H9 (cell line): ENCODE measurements at regions not wholly inside any gene's neighbourhood (a gene's known extent, or its start where the extent isn't known, plus 50 kb on each side); places are given as distances from the start of the nearest gene placed in this dataset.

ENCODE experiments used
- DNase-seq: peaks from one replicate; pipeline ENCODE4 v3.0.0-alpha.2; 2017
- H2AFZ ChIP-seq: one replicate; pipeline ENCODE4 v1.6.1; 2013; ENCODE audit warnings: mild to moderate bottlenecking, low read length, control low read depth, moderate library complexity
- H2AK5ac ChIP-seq: 2 replicates; pipeline ENCODE4 v1.6.1; 2013; ENCODE audit warnings: low read length, control low read depth, mixed read lengths; ENCODE audit not compliant: insufficient read length
- H2BK120ac ChIP-seq: one replicate; pipeline ENCODE4 v1.6.1; 2013; ENCODE audit warnings: low read depth, mild to moderate bottlenecking, low read length, control low read depth, inconsistent platforms; ENCODE audit not compliant: poor library complexity, severe bottlenecking
- H2BK12ac ChIP-seq: 2 replicates; pipeline ENCODE4 v1.6.1; 2013; ENCODE audit warnings: low read length, control low read depth, mixed read lengths, low read depth; ENCODE audit not compliant: insufficient read length
- H2BK15ac ChIP-seq: 2 replicates; pipeline ENCODE4 v1.6.1; 2013; ENCODE audit warnings: low read depth, low read length, control low read depth
- H2BK20ac ChIP-seq: one replicate; pipeline ENCODE4 v1.6.1; 2013; ENCODE audit warnings: low read depth, mild to moderate bottlenecking, low read length, control low read depth, inconsistent platforms; ENCODE audit not compliant: poor library complexity, severe bottlenecking
- H2BK5ac ChIP-seq: 2 replicates; pipeline ENCODE4 v1.6.1; 2013; ENCODE audit warnings: low read length, control low read depth, mixed read lengths; ENCODE audit not compliant: insufficient read length
- H3K14ac ChIP-seq: 2 replicates; pipeline ENCODE4 v1.6.1; 2013; ENCODE audit warnings: low read length, control low read depth; ENCODE audit not compliant: insufficient read depth
- H3K18ac ChIP-seq: 2 replicates; pipeline ENCODE4 v1.6.1; 2013; ENCODE audit warnings: low read depth, mild to moderate bottlenecking, mixed read lengths, low read length, control low read depth; ENCODE audit not compliant: insufficient read length
- H3K23ac ChIP-seq: 2 replicates; pipeline ENCODE4 v1.6.1; 2013; ENCODE audit warnings: low read length, control low read depth, mixed read lengths, low read depth; ENCODE audit not compliant: insufficient read length
- H3K23me2 ChIP-seq: 2 replicates; pipeline ENCODE4 v1.6.1; 2013; ENCODE audit warnings: low read depth, mild to moderate bottlenecking, mixed read lengths, low read length, control low read depth; ENCODE audit not compliant: insufficient read length, poor library complexity, severe bottlenecking
- H3K27ac ChIP-seq: 2 replicates; pipeline ENCODE4 v1.5.1; 2013; ENCODE audit warnings: low read length, control low read depth, mixed read lengths, low read depth; ENCODE audit not compliant: insufficient read length
- H3K27me3 ChIP-seq: 2 replicates; pipeline ENCODE4 v1.6.1; 2013; ENCODE audit warnings: low read length, control low read depth, inconsistent platforms; ENCODE audit not compliant: insufficient read depth
- H3K4ac ChIP-seq: 2 replicates; pipeline ENCODE4 v1.6.1; 2013; ENCODE audit warnings: low read depth, mild to moderate bottlenecking, control low read depth, inconsistent platforms, low read length, moderate library complexity
- H3K4me1 ChIP-seq: 2 replicates; pipeline ENCODE4 v1.6.1; 2013; ENCODE audit warnings: low read length, control low read depth, inconsistent platforms; ENCODE audit not compliant: insufficient read depth
- H3K4me2 ChIP-seq: 2 replicates; pipeline ENCODE4 v1.6.1; 2013; ENCODE audit warnings: low read length, control low read depth, mixed read lengths; ENCODE audit not compliant: insufficient read length, insufficient read depth
- H3K56ac ChIP-seq: 2 replicates; pipeline ENCODE4 v1.6.1; 2013; ENCODE audit warnings: low read depth, mild to moderate bottlenecking, mixed read lengths, low read length, control low read depth; ENCODE audit not compliant: insufficient read length
- H3K79me1 ChIP-seq: 2 replicates; pipeline ENCODE4 v1.6.1; 2013; ENCODE audit warnings: low read depth, mild to moderate bottlenecking, moderate library complexity, low read length, control low read depth, inconsistent platforms; ENCODE audit not compliant: insufficient read depth, poor library complexity, severe bottlenecking
- H3K79me2 ChIP-seq: 2 replicates; pipeline ENCODE4 v1.6.1; 2013; ENCODE audit warnings: low read length, control low read depth, inconsistent platforms; ENCODE audit not compliant: insufficient read depth
- H3K9ac ChIP-seq: 2 replicates; pipeline ENCODE4 v1.6.1; 2013; ENCODE audit warnings: low read length, control low read depth, mixed read lengths; ENCODE audit not compliant: insufficient read length; ENCODE audit errors: extremely low read depth
- H3K9me3 ChIP-seq: one replicate; pipeline ENCODE4 v1.6.1; 2013; ENCODE audit warnings: low read depth, low read length, inconsistent platforms; ENCODE audit not compliant: control insufficient read depth
- H3T11ph ChIP-seq: one replicate; pipeline ENCODE4 v1.6.1; 2013; ENCODE audit warnings: mild to moderate bottlenecking, low read length, control low read depth, inconsistent platforms
- H4K20me1 ChIP-seq: one replicate; pipeline ENCODE4 v1.6.1; 2013; ENCODE audit not compliant: control insufficient read depth, insufficient read length, insufficient read depth
- H4K5ac ChIP-seq: 2 replicates; pipeline ENCODE4 v1.6.1; 2013; ENCODE audit warnings: low read depth, mild to moderate bottlenecking, mixed read lengths, low read length, control low read depth; ENCODE audit not compliant: insufficient read length
- H4K8ac ChIP-seq: replicated peaks from 2 replicates; pipeline ENCODE4 v1.6.1; 2013; ENCODE audit warnings: low read length, control low read depth, mixed read lengths, low read depth; ENCODE audit not compliant: insufficient read length
- H4K91ac ChIP-seq: 2 replicates; pipeline ENCODE4 v1.6.1; 2013; ENCODE audit warnings: low read depth, mild to moderate bottlenecking, moderate library complexity, mixed read lengths, low read length, control low read depth; ENCODE audit not compliant: insufficient read length
- H3K27ac Mint-ChIP-seq, 3 experiments: 2 replicates in 2 of 3; 3 replicates in 1 of 3; pipeline ENCODE4 v1.8.0; 2020 to 2021; ENCODE audit warnings: mixed read lengths in 3 of 3, mild to moderate bottlenecking in 1 of 3, moderate library complexity in 1 of 3
- H3K27me3 Mint-ChIP-seq: 2 replicates; pipeline ENCODE4 v1.8.0; 2021; ENCODE audit warnings: low read depth, mild to moderate bottlenecking, moderate library complexity, mixed read lengths
- H3K36me3 Mint-ChIP-seq, 3 experiments: 2 replicates in 2 of 3; 3 replicates in 1 of 3; pipeline ENCODE4 v1.8.0; 2020 to 2021; ENCODE audit warnings: low read depth in 3 of 3, mixed read lengths in 3 of 3; ENCODE audit not compliant: insufficient read depth in 1 of 3
- H3K4me1 Mint-ChIP-seq, 2 experiments: 2 replicates each; pipeline ENCODE4 v1.8.0; 2020; ENCODE audit warnings: mixed read lengths in 2 of 2
- H3K4me3 Mint-ChIP-seq, 2 experiments: 2 replicates in 1 of 2; 3 replicates in 1 of 2; pipeline ENCODE4 v1.8.0; 2020 to 2021; ENCODE audit warnings: mild to moderate bottlenecking in 2 of 2, mixed read lengths in 2 of 2, moderate library complexity in 1 of 2
- H3K9me3 Mint-ChIP-seq, 2 experiments: 2 replicates in 1 of 2; 3 replicates in 1 of 2; pipeline ENCODE4 v1.8.0; 2020; ENCODE audit warnings: mild to moderate bottlenecking in 2 of 2, mixed read lengths in 2 of 2, moderate library complexity in 1 of 2
- WGBS: extraction: QIAGEN DNeasy Blood & Tissue Kit; methylation state at CpG from one replicate; pipeline ENCODE4 v1.1.7; 2013; ENCODE audit warnings: missing lambda C conversion rate, low lambda C conversion rate, mixed read lengths; ENCODE audit not compliant: insufficient read length; ENCODE audit errors: extremely low coverage; 5-methylcytosine and 5-hydroxymethylcytosine counted together
- TF ChIP-seq, protein P1 (sequence below): fragments of 200-600 bp; sonication (generic); conservative IDR thresholded peaks from 3 replicates; pipeline ENCODE4 v1.8.0; 2021; ENCODE audit warnings: antibody characterized with exemption, mild to moderate bottlenecking

GRCh38 chr10:8404721-8405120, 350.2 kb downstream of the GATA3 start:
- Histone ChIP-seq H4K20me1 (no peaks in the 10 kb centered on the region), H3K4me2 (no peak overlapping the region), H3K79me1 (no peaks in the 10 kb centered on the region), H3K27me3 (no peaks in the 10 kb centered on the region), H2AFZ (no peak overlapping the region), H3K27ac (no peak overlapping the region), H2AK5ac (no peak overlapping the region), H2BK20ac (no peak overlapping the region), H3T11ph (no peak overlapping the region), H2BK120ac (no peak overlapping the region), H4K5ac (no peak overlapping the region), H3K9me3 (no peaks in the 10 kb centered on the region), H3K23me2 (no peaks in the 10 kb centered on the region), H3K4ac (no peak overlapping the region), H3K9ac (no peak overlapping the region), H3K79me2 (no peaks in the 10 kb centered on the region), H2BK5ac (no peak overlapping the region), H3K4me1 (no peaks in the 10 kb centered on the region), H3K23ac (no peak overlapping the region), H4K91ac (no peak overlapping the region), H3K56ac (no peak overlapping the region), H3K18ac (no peak overlapping the region), H2BK15ac (no peak overlapping the region), H2BK12ac (no peak overlapping the region), H3K14ac (no peak overlapping the region), H4K8ac (no peak overlapping the region)
- TF ChIP-seq, protein P1, sequence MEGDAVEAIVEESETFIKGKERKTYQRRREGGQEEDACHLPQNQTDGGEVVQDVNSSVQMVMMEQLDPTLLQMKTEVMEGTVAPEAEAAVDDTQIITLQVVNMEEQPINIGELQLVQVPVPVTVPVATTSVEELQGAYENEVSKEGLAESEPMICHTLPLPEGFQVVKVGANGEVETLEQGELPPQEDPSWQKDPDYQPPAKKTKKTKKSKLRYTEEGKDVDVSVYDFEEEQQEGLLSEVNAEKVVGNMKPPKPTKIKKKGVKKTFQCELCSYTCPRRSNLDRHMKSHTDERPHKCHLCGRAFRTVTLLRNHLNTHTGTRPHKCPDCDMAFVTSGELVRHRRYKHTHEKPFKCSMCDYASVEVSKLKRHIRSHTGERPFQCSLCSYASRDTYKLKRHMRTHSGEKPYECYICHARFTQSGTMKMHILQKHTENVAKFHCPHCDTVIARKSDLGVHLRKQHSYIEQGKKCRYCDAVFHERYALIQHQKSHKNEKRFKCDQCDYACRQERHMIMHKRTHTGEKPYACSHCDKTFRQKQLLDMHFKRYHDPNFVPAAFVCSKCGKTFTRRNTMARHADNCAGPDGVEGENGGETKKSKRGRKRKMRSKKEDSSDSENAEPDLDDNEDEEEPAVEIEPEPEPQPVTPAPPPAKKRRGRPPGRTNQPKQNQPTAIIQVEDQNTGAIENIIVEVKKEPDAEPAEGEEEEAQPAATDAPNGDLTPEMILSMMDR, result no peak
- Mint-ChIP-seq H3K4me1 (peaks cover 32 to 48% of the 10 kb centered on the region in 2 experiments), H3K27ac (no peak overlapping the region), H3K27me3 (peaks cover 6% of the 10 kb centered on the region), H3K36me3 (no peaks in the 10 kb centered on the region), H3K9me3 (no peaks in the 10 kb centered on the region), H3K4me3 (no peak overlapping the region)
- no peak for DNase-seq
- no CpG with 5 or more reads among the region's 1 CpG for WGBS
